HUDEP-2 (cell line): ENCODE measurements at regions not wholly inside any gene's neighbourhood (a gene's known extent, or its start where the extent isn't known, plus 50 kb on each side); places are given as distances from the start of the nearest gene placed in this dataset.

Source experiments
- DNase-seq, 76 experiments: peaks; one replicate each; lab custom pipeline; 2025; ENCODE audit not compliant: unreplicated experiment in 76 of 76; lab: John Stamatoyannopoulos, UW

- no peak for DNase-seq
Observed at GRCh38 chr5:4099386-4099785, 503.8 kb downstream of the IRX1 start.

- DNase-seq: no peak
Observed at GRCh38 chr5:4100739-4101138, 505.1 kb downstream of the IRX1 start.

GRCh38 chr5:4101189-4101588 lies 505.6 kb downstream of the IRX1 start:
- no peak for DNase-seq

GRCh38 chr5:4104831-4105597 lies 509.4 kb downstream of the IRX1 start:
- DNase-seq: no peak

GRCh38 chr5:4108690-4109089 lies 513.1 kb downstream of the IRX1 start:
- DNase-seq: no peak

GRCh38 chr5:4113426-4113825 lies 517.8 kb downstream of the IRX1 start:
- DNase-seq: no peak

GRCh38 chr5:4113905-4114304 lies 518.3 kb downstream of the IRX1 start:
- no peak for DNase-seq

- no peak for DNase-seq
Observed at GRCh38 chr5:4114452-4114851, 518.8 kb downstream of the IRX1 start.

- no peak for DNase-seq
Observed at GRCh38 chr5:4116834-4117233, 521.2 kb downstream of the IRX1 start.

- DNase-seq: no peak
Observed at GRCh38 chr5:4124221-4124970, 528.8 kb downstream of the IRX1 start.

GRCh38 chr5:4128994-4129393 lies 533.4 kb downstream of the IRX1 start:
- no peak for DNase-seq

GRCh38 chr5:4129523-4129922 lies 533.9 kb downstream of the IRX1 start:
- DNase-seq: no peak

- DNase-seq: no peak
Observed at GRCh38 chr5:4130819-4131218, 535.2 kb downstream of the IRX1 start.

GRCh38 chr5:4137781-4138180 lies 542.1 kb downstream of the IRX1 start:
- no peak for DNase-seq

GRCh38 chr5:4142842-4143241 lies 547.2 kb downstream of the IRX1 start:
- no peak for DNase-seq

- no peak for DNase-seq
Observed at GRCh38 chr5:4144411-4145007, 548.9 kb downstream of the IRX1 start.

GRCh38 chr5:4145511-4145910 lies 549.9 kb downstream of the IRX1 start:
- DNase-seq: no peak

GRCh38 chr5:4148009-4148408 lies 552.4 kb downstream of the IRX1 start:
- no peak for DNase-seq

- DNase-seq: no peak
Observed at GRCh38 chr5:4150067-4150466, 554.4 kb downstream of the IRX1 start.

- DNase-seq: no peak
Observed at GRCh38 chr5:4156153-4156552, 560.5 kb downstream of the IRX1 start.

- no peak for DNase-seq
Observed at GRCh38 chr5:4156889-4157288, 561.3 kb downstream of the IRX1 start.
